Panc1 (cell line): ENCODE measurements at regions not wholly inside any gene's neighbourhood (a gene's known extent, or its start where the extent isn't known, plus 50 kb on each side); places are given as distances from the start of the nearest gene placed in this dataset.

Experiments
- POLR2AphosphoS5 ChIP-seq: IDR thresholded peaks from 2 replicates; pipeline ENCODE4 v1.6.1; 2012; ENCODE audit warnings: mild to moderate bottlenecking, low read depth, low read length, moderate library complexity
- SIN3A ChIP-seq: IDR thresholded peaks from 2 replicates; pipeline ENCODE4 v1.6.1; 2012; ENCODE audit warnings: low read depth, mild to moderate bottlenecking, low read length, moderate library complexity, borderline replicate concordance; ENCODE audit not compliant: insufficient read depth
- TCF7L2 ChIP-seq: IDR thresholded peaks from 2 replicates; pipeline ENCODE4 v1.6.1; 2011; ENCODE audit warnings: mild to moderate bottlenecking, low read depth, low read length, inconsistent platforms
- TF ChIP-seq, protein P1 (sequence below): fragments of 450-650 bp; IDR thresholded peaks from 2 replicates; pipeline ENCODE4 v1.5.1; 2017; ENCODE audit warnings: mild to moderate bottlenecking
- TF ChIP-seq, protein P2 (sequence below), 2 experiments: IDR thresholded peaks; 2 replicates each; pipeline ENCODE4 v1.6.1; 2011 to 2012; ENCODE audit warnings: low read depth in 2 of 2, control low read depth in 1 of 2, low read length in 1 of 2, mild to moderate bottlenecking in 1 of 2, moderate library complexity in 1 of 2; ENCODE audit not compliant: insufficient read depth in 1 of 2

DNA sequence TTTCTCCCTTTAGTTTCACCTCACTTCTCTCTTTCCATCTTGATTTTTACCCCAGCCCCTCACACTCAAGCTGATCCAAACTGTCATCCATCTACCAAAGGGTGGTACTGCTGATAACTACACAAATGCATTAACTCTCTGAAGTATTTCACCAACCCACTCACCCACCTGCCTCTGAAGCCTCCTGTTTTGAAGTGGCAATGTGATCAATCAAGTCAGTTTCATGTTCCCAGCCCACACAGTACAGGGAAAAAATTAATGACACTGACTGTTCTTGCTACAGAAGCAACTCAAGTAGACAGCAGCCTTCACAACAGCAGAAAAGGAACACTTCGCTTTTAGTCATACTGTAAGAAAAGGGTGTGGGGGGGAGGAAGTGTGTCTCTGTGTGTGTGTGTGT lies 183.0 kb upstream of the NOCT start:
- no peak for TF ChIP-seq POLR2AphosphoS5
- TF ChIP-seq, protein P1, sequence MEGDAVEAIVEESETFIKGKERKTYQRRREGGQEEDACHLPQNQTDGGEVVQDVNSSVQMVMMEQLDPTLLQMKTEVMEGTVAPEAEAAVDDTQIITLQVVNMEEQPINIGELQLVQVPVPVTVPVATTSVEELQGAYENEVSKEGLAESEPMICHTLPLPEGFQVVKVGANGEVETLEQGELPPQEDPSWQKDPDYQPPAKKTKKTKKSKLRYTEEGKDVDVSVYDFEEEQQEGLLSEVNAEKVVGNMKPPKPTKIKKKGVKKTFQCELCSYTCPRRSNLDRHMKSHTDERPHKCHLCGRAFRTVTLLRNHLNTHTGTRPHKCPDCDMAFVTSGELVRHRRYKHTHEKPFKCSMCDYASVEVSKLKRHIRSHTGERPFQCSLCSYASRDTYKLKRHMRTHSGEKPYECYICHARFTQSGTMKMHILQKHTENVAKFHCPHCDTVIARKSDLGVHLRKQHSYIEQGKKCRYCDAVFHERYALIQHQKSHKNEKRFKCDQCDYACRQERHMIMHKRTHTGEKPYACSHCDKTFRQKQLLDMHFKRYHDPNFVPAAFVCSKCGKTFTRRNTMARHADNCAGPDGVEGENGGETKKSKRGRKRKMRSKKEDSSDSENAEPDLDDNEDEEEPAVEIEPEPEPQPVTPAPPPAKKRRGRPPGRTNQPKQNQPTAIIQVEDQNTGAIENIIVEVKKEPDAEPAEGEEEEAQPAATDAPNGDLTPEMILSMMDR: no peak
- TF ChIP-seq, protein P2, sequence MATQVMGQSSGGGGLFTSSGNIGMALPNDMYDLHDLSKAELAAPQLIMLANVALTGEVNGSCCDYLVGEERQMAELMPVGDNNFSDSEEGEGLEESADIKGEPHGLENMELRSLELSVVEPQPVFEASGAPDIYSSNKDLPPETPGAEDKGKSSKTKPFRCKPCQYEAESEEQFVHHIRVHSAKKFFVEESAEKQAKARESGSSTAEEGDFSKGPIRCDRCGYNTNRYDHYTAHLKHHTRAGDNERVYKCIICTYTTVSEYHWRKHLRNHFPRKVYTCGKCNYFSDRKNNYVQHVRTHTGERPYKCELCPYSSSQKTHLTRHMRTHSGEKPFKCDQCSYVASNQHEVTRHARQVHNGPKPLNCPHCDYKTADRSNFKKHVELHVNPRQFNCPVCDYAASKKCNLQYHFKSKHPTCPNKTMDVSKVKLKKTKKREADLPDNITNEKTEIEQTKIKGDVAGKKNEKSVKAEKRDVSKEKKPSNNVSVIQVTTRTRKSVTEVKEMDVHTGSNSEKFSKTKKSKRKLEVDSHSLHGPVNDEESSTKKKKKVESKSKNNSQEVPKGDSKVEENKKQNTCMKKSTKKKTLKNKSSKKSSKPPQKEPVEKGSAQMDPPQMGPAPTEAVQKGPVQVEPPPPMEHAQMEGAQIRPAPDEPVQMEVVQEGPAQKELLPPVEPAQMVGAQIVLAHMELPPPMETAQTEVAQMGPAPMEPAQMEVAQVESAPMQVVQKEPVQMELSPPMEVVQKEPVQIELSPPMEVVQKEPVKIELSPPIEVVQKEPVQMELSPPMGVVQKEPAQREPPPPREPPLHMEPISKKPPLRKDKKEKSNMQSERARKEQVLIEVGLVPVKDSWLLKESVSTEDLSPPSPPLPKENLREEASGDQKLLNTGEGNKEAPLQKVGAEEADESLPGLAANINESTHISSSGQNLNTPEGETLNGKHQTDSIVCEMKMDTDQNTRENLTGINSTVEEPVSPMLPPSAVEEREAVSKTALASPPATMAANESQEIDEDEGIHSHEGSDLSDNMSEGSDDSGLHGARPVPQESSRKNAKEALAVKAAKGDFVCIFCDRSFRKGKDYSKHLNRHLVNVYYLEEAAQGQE (IDR thresholded peaks at IDR 0.05; ENCODE audit: insufficient read depth in 1 of 2, low read depth in 2 of 2, low read length in 1 of 2): no peak
- TF ChIP-seq SIN3A: no peak
- no peak for TF ChIP-seq TCF7L2
